ENCODE measurements at regions not wholly inside any gene's neighbourhood (a gene's known extent, or its start where the extent isn't known, plus 50 kb on each side); places are given as distances from the start of the nearest gene placed in this dataset.

- no peak for DNase-seq (ENCODE audit: low read depth)
- TF ChIP-seq CTCF (IDR thresholded peaks at IDR 0.05; ENCODE audit: control insufficient read depth, insufficient read depth, low read depth, low read length, missing control alignments): no peak
- no peak overlapping the region for H3K4me3 ChIP-seq (ENCODE audit: control insufficient read depth, low read depth, low read length)
These were observed 51.9 kb upstream of the ALX4 start for GRCh38 chr11:44361813-44362212.

GRCh38 chr11:44363116-44363515 is 53.2 kb upstream of the ALX4 start:
- TF ChIP-seq CTCF (IDR thresholded peaks at IDR 0.05; ENCODE audit: control insufficient read depth, insufficient read depth, low read depth, low read length, missing control alignments): no peak
- no peak overlapping the region for H3K4me3 ChIP-seq (ENCODE audit: control insufficient read depth, low read depth, low read length)
- no peak for DNase-seq (ENCODE audit: low read depth)

- no peak overlapping the region for H3K4me3 ChIP-seq (ENCODE audit: control insufficient read depth, low read depth, low read length)
- no peak for DNase-seq (ENCODE audit: low read depth)
- TF ChIP-seq CTCF (IDR thresholded peaks at IDR 0.05; ENCODE audit: control insufficient read depth, insufficient read depth, low read depth, low read length, missing control alignments): no peak
These were observed 54.7 kb upstream of the ALX4 start for GRCh38 chr11:44364596-44364995.

GRCh38 chr11:44365616-44366015 is 55.7 kb upstream of the ALX4 start:
- no peak overlapping the region for H3K4me3 ChIP-seq (ENCODE audit: control insufficient read depth, low read depth, low read length)
- no peak for DNase-seq (ENCODE audit: low read depth)
- TF ChIP-seq CTCF (IDR thresholded peaks at IDR 0.05; ENCODE audit: control insufficient read depth, insufficient read depth, low read depth, low read length, missing control alignments): no peak

- H3K4me3 ChIP-seq (ENCODE audit: control insufficient read depth, low read depth, low read length): no peak overlapping the region
- TF ChIP-seq CTCF (IDR thresholded peaks at IDR 0.05; ENCODE audit: control insufficient read depth, insufficient read depth, low read depth, low read length, missing control alignments): no peak
- no peak for DNase-seq (ENCODE audit: low read depth)
These were observed 56.1 kb upstream of the ALX4 start for GRCh38 chr11:44366026-44366425.

GRCh38 chr11:44366741-44367140 is 56.8 kb upstream of the ALX4 start:
- H3K4me3 ChIP-seq (ENCODE audit: control insufficient read depth, low read depth, low read length): no peak overlapping the region
- no peak for TF ChIP-seq CTCF (IDR thresholded peaks at IDR 0.05; ENCODE audit: control insufficient read depth, insufficient read depth, low read depth, low read length, missing control alignments)
- DNase-seq (ENCODE audit: low read depth): no peak

GRCh38 chr11:44367452-44367851 is 57.5 kb upstream of the ALX4 start:
- H3K4me3 ChIP-seq (ENCODE audit: control insufficient read depth, low read depth, low read length): no peak overlapping the region
- TF ChIP-seq CTCF (IDR thresholded peaks at IDR 0.05; ENCODE audit: control insufficient read depth, insufficient read depth, low read depth, low read length, missing control alignments): no peak
- no peak for DNase-seq (ENCODE audit: low read depth)
